HCT116 (cell line): ENCODE measurements at regions not wholly inside any gene's neighbourhood (a gene's known extent, or its start where the extent isn't known, plus 50 kb on each side); places are given as distances from the start of the nearest gene placed in this dataset.

Experiments used
- ATAC-seq: fragments of 200-7000 bp; cut with Tn5 transposase; 2 replicates; pipeline ENCODE4 v1.9.1; 2020; ENCODE audit warnings: mild to moderate bottlenecking, moderate library complexity
- BruUV-seq: library from RNA; stranded (reverse); fragments of 400-500 nt; replicated peaks from 2 replicates; lab custom pipeline; 2021; lab: Mats Ljungman, UMichigan
- CTCF ChIA-PET: fragments of 300-600 bp; sonication (Branson Sonifier 250); formaldehyde crosslinking; loops from one replicate; lab custom pipeline; 2021; ENCODE audit warnings: antibody characterized with exemption; lab: Charles Lee
- POLR2A ChIA-PET: fragments of 300-600, 350-600 bp; sonication (Branson Sonifier 250); formaldehyde crosslinking; loops from one replicate; lab custom pipeline; 2021; ENCODE audit warnings: antibody characterized with exemption; lab: Charles Lee
- RAD21 ChIA-PET, 2 experiments: fragments of 300-600 bp; sonication (Branson Sonifier 250); formaldehyde crosslinking; loops; one replicate each; lab custom pipeline; 2023; ENCODE audit warnings: low total read pairs in 2 of 2; ENCODE audit not compliant: uncharacterized antibody in 2 of 2, unreplicated experiment in 2 of 2, low non-redundant PET in 1 of 2; lab: Charles Lee
- DNase-seq: peaks from one replicate; pipeline ENCODE4 v3.0.0-alpha.2; 2010; ENCODE audit warnings: low read depth, low spot score
- H2AFZ ChIP-seq: fragments of 200-600 bp; shearing (Covaris generic), sonication (generic); 2 replicates; pipeline ENCODE4 v1.6.1; 2017; ENCODE audit warnings: low read depth, mixed run types, mixed read lengths, antibody characterized with exemption, low read length; ENCODE audit not compliant: poor library complexity, severe bottlenecking
- H3K27ac ChIP-seq: 2 replicates; pipeline ENCODE4 v1.5.1; 2012; ENCODE audit warnings: low read depth, low read length
- H3K27me3 ChIP-seq: fragments of 200-600 bp; sonication (generic); 2 replicates; pipeline ENCODE4 v1.6.1; 2016; ENCODE audit warnings: mixed run types, low read length, mixed read lengths; ENCODE audit not compliant: insufficient read depth
- H3K36me3 ChIP-seq, 2 experiments: fragments of 200-500 bp in 1 of 2; fragments of 200-600 bp in 1 of 2; sonication (Bioruptor generic) in 1 of 2; sonication (generic) in 1 of 2; 2 replicates each; pipeline versions ENCODE4 v1.5.1 to v1.6.1; 2014 to 2016; ENCODE audit warnings: low read length in 2 of 2, inconsistent platforms in 1 of 2, mixed read lengths in 1 of 2, mixed run types in 1 of 2; ENCODE audit not compliant: insufficient read depth in 2 of 2, control insufficient read depth in 1 of 2
- H3K4me1 ChIP-seq, 2 experiments: fragments of 200-600 bp in 1 of 2; sonication (generic) in 1 of 2; 2 replicates each; pipeline versions ENCODE4 v1.5.1 to v1.6.1; 2012 to 2017; ENCODE audit warnings: low read length in 2 of 2, inconsistent platforms in 1 of 2, mild to moderate bottlenecking in 1 of 2, mixed read lengths in 1 of 2, mixed run types in 1 of 2, moderate library complexity in 1 of 2; ENCODE audit not compliant: insufficient read depth in 2 of 2, control insufficient read depth in 1 of 2
- H3K4me2 ChIP-seq: fragments of 200-600 bp; sonication (generic); 2 replicates; pipeline ENCODE4 v1.6.1; 2017; ENCODE audit warnings: mixed run types, low read length, mixed read lengths
- H3K4me3 ChIP-seq, 2 experiments: fragments of 200-600 bp in 1 of 2; sonication (generic) in 1 of 2; replicated peaks in 1 of 2; 2 replicates each; pipeline ENCODE4 v1.5.1; 2011 to 2016; ENCODE audit warnings: low read length in 2 of 2, control low read depth in 1 of 2, low read depth in 1 of 2, mild to moderate bottlenecking in 1 of 2, mixed read lengths in 1 of 2, mixed run types in 1 of 2
- H3K79me2 ChIP-seq: fragments of 200-600 bp; sonication (generic); 2 replicates; pipeline ENCODE4 v1.6.1; 2017; ENCODE audit warnings: mild to moderate bottlenecking, mixed run types, low read length, moderate library complexity, mixed read lengths; ENCODE audit not compliant: insufficient read depth
- H3K9ac ChIP-seq: fragments of 200-600 bp; sonication (generic); 2 replicates; pipeline ENCODE4 v1.6.1; 2016; ENCODE audit warnings: low read length, mixed read lengths
- H3K9me2 ChIP-seq: fragments of 200-600 bp; sonication (generic), shearing (Covaris generic); 2 replicates; pipeline ENCODE4 v1.6.1; 2017; ENCODE audit warnings: mixed run types, mild to moderate bottlenecking, moderate library complexity; ENCODE audit not compliant: insufficient read depth
- H3K9me3 ChIP-seq, 2 experiments: fragments of 200-500 bp in 1 of 2; fragments of 200-600 bp in 1 of 2; sonication (Bioruptor generic) in 1 of 2; sonication (generic) in 1 of 2; 2 replicates each; pipeline ENCODE4 v1.6.1; 2014 to 2017; ENCODE audit warnings: low read length in 2 of 2, mixed read lengths in 2 of 2, inconsistent platforms in 1 of 2, low read depth in 1 of 2, mild to moderate bottlenecking in 1 of 2, mixed run types in 1 of 2, moderate library complexity in 1 of 2; ENCODE audit not compliant: control insufficient read depth in 1 of 2, insufficient read depth in 1 of 2
- H4K20me1 ChIP-seq: fragments of 200-600 bp; sonication (generic), shearing (Covaris generic); 2 replicates; pipeline ENCODE4 v1.6.1; 2017; ENCODE audit warnings: mixed run types, mild to moderate bottlenecking, moderate library complexity; ENCODE audit not compliant: insufficient read depth
- ATF3 ChIP-seq: IDR thresholded peaks from 2 replicates; pipeline ENCODE4 v1.6.1; 2012
- CBX3 ChIP-seq: IDR thresholded peaks from 2 replicates; pipeline ENCODE4 v1.6.1; 2012; ENCODE audit warnings: low read depth
- CTCF ChIP-seq, 3 experiments: fragments of 200-600 bp in 1 of 3; sonication (generic) in 1 of 3; IDR thresholded peaks in 2 of 3; conservative IDR thresholded peaks in 1 of 3; 2 replicates each; pipeline ENCODE4 v1.5.1; 2012 to 2017; ENCODE audit warnings: low read depth in 2 of 3, low read length in 2 of 3, antibody characterized with exemption in 1 of 3, borderline replicate concordance in 1 of 3, control low read depth in 1 of 3, mild to moderate bottlenecking in 1 of 3, mixed read lengths in 1 of 3, mixed run types in 1 of 3, moderate library complexity in 1 of 3; ENCODE audit not compliant: insufficient read depth in 1 of 3
- EGR1 ChIP-seq: IDR thresholded peaks from 2 replicates; pipeline ENCODE4 v1.6.1; 2012; ENCODE audit warnings: low read depth
- ELF1 ChIP-seq: IDR thresholded peaks from 2 replicates; pipeline ENCODE4 v1.6.1; 2012; ENCODE audit warnings: low read depth, borderline replicate concordance
- EZH2 ChIP-seq: fragments of 200-600 bp; sonication (generic); IDR thresholded peaks from 2 replicates; pipeline ENCODE4 v1.6.1; 2017; ENCODE audit warnings: antibody characterized with exemption, mixed run types
- FOSL1 ChIP-seq: IDR thresholded peaks from 2 replicates; pipeline ENCODE4 v1.6.1; 2012; ENCODE audit warnings: low read depth
- MAX ChIP-seq: IDR thresholded peaks from 2 replicates; pipeline ENCODE4 v1.6.1; 2012
- POLR2A ChIP-seq: IDR thresholded peaks from 2 replicates; pipeline ENCODE4 v1.7.0; 2011; ENCODE audit warnings: borderline replicate concordance; ENCODE audit not compliant: insufficient read depth, insufficient read length; ENCODE audit errors: extremely low read depth
- SRF ChIP-seq: IDR thresholded peaks from 2 replicates; pipeline ENCODE4 v1.6.1; 2012; ENCODE audit warnings: low read depth
- TCF7L2 ChIP-seq: IDR thresholded peaks from 2 replicates; pipeline ENCODE4 v1.7.0; 2011; ENCODE audit warnings: borderline replicate concordance, inconsistent platforms; ENCODE audit not compliant: insufficient read depth, insufficient read length; ENCODE audit errors: extremely low read depth
- YY1 ChIP-seq: IDR thresholded peaks from 2 replicates; pipeline ENCODE4 v1.6.1; 2011; ENCODE audit warnings: low read length, low read depth, moderate library complexity, mild to moderate bottlenecking; ENCODE audit not compliant: insufficient replicate concordance; ENCODE audit errors: extremely low read depth
- ZBTB33 ChIP-seq: IDR thresholded peaks from 2 replicates; pipeline ENCODE4 v1.6.1; 2011; ENCODE audit warnings: mild to moderate bottlenecking, low read length, moderate library complexity; ENCODE audit not compliant: insufficient replicate concordance; ENCODE audit errors: extremely low read depth
- ZNF274 ChIP-seq: fragments of 200-500 bp; sonication (Bioruptor generic); IDR thresholded peaks from 2 replicates; pipeline ENCODE4 v1.6.1; 2014; ENCODE audit warnings: mild to moderate bottlenecking, low read depth, low read length, inconsistent platforms
- intact Hi-C: fragments of 100-400 bp; cut with micrococcal nuclease; formaldehyde crosslinking; loops from 2 replicates; pipeline ENCODE4 v1.10.0; 2022

- Histone ChIP-seq H3K79me2 (no peaks in the 10 kb centered on the region), H3K4me2 (no peak overlapping the region), H3K9me3 (no peaks in the 10 kb centered on the region), H3K27ac (no peak overlapping the region), H3K4me1 (no peaks in the 10 kb centered on the region), H3K9ac (no peak overlapping the region), H4K20me1 (no peaks in the 10 kb centered on the region)
- RAD21 ChIA-PET = no interaction called here
- POLR2A ChIA-PET = no interaction called here
- intact Hi-C loops = no loop called here
- CTCF ChIA-PET = no interaction called here
- TF ChIP-seq CTCF (IDR thresholded peaks at IDR 0.05 in 2 of 3, conservative IDR thresholded peaks at IDR 0.05 in 1 of 3; ENCODE audit: borderline replicate concordance in 1 of 3, insufficient read depth in 1 of 3, low read depth in 2 of 3, low read length in 2 of 3) = no peak
- no peak for TF ChIP-seq ELF1
- no peak for TF ChIP-seq YY1
- no peak for TF ChIP-seq FOSL1
- no peak for TF ChIP-seq ATF3
- no peak for TF ChIP-seq TCF7L2
- TF ChIP-seq ZNF274 = no peak
- TF ChIP-seq POLR2A = no peak
- no peak for TF ChIP-seq CBX3
- TF ChIP-seq MAX = no peak
- no peak for TF ChIP-seq EZH2
- no peak for TF ChIP-seq SRF
- no peak for TF ChIP-seq EGR1
- no peak for TF ChIP-seq ZBTB33
- TF ChIP-seq, all 23 proteins: peak for 0
- no peak overlapping the region for H2AFZ ChIP-seq
- DNase-seq (no peak), ATAC-seq (no peak)
- H3K27me3 ChIP-seq = no peaks in the 10 kb centered on the region
- no peaks in the 10 kb centered on the region for H3K9me2 ChIP-seq
- H3K36me3 ChIP-seq = no peaks in the 10 kb centered on the region
- H3K4me3 ChIP-seq = no peak overlapping the region
- BruUV-seq = no TSS peak
Measured at GRCh38 chr2:215565897-215566296, 130.0 kb upstream of the FN1 start.
